H1 (cell line): ENCODE measurements at regions not wholly inside any gene's neighbourhood (a gene's known extent, or its start where the extent isn't known, plus 50 kb on each side); places are given as distances from the start of the nearest gene placed in this dataset.

ENCODE experiments used
- CTCF ChIA-PET: fragments of 300-600 bp; sonication (Branson Sonifier 250); formaldehyde crosslinking; loops from one replicate; lab custom pipeline; 2021; ENCODE audit not compliant: partially characterized antibody; lab: Charles Lee
- POLR2A ChIA-PET: fragments of 300-600 bp; sonication (Branson Sonifier 250); formaldehyde crosslinking; loops from one replicate; lab custom pipeline; 2021; ENCODE audit warnings: inconsistent platforms; ENCODE audit not compliant: partially characterized antibody; lab: Charles Lee
- DNase-seq, 2 experiments: peaks; one replicate each; pipeline versions ENCODE4 v3.0.0 to v3.0.0-alpha.2; 2010 to 2022; ENCODE audit warnings: low spot score in 2 of 2, low read depth in 1 of 2, mixed read lengths in 1 of 2
- FAIRE-seq: peaks from 2 replicates; lab custom pipeline; 2011; peaks lifted over from hg19 to GRCh38; lab: Jason Lieb, UNC
- H2AFZ ChIP-seq: 2 replicates; pipeline ENCODE4 v1.8.1; 2012; ENCODE audit warnings: low read length, inconsistent platforms
- H2AK5ac ChIP-seq: 2 replicates; pipeline ENCODE4 v1.6.1; 2013; ENCODE audit warnings: low read depth, low read length
- H2BK120ac ChIP-seq: replicated peaks from 2 replicates; pipeline ENCODE3; 2013; ENCODE audit warnings: low read depth, low read length, inconsistent platforms
- H2BK12ac ChIP-seq: 2 replicates; pipeline ENCODE4 v1.6.1; 2013; ENCODE audit warnings: low read depth, low read length
- H2BK15ac ChIP-seq: 2 replicates; pipeline ENCODE4 v1.6.1; 2013; ENCODE audit warnings: low read length
- H2BK20ac ChIP-seq: 2 replicates; pipeline ENCODE4 v1.6.1; 2013; ENCODE audit warnings: low read length
- H2BK5ac ChIP-seq: 2 replicates; pipeline ENCODE4 v1.6.1; 2013; ENCODE audit warnings: low read depth, low read length
- H3K14ac ChIP-seq: 2 replicates; pipeline ENCODE4 v1.6.1; 2013; ENCODE audit warnings: inconsistent platforms; ENCODE audit not compliant: insufficient read length
- H3K18ac ChIP-seq: 2 replicates; pipeline ENCODE4 v1.6.1; 2013; ENCODE audit warnings: low read length; ENCODE audit errors: extremely low read depth
- H3K23ac ChIP-seq: 2 replicates; pipeline ENCODE4 v1.6.1; 2013; ENCODE audit warnings: inconsistent platforms; ENCODE audit not compliant: insufficient read length
- H3K23me2 ChIP-seq: 2 replicates; pipeline ENCODE4 v1.6.1; 2013; ENCODE audit warnings: low read depth, low read length
- H3K27ac ChIP-seq: 2 replicates; pipeline ENCODE4 v1.6.1; 2011; ENCODE audit warnings: low read depth, low read length, inconsistent platforms
- H3K27me3 ChIP-seq, 4 experiments: replicated peaks in 1 of 4; 1 replicate in 1 of 4; 2 replicates in 3 of 4; pipeline versions ENCODE4 v1.6.1 to v1.8.1; 2011 to 2013; ENCODE audit warnings: low read length in 3 of 4, mild to moderate bottlenecking in 3 of 4, inconsistent platforms in 2 of 4, mixed read lengths in 2 of 4, moderate library complexity in 1 of 4; ENCODE audit not compliant: control insufficient read depth in 3 of 4, insufficient read depth in 3 of 4; ENCODE audit errors: extremely low read depth in 1 of 4
- H3K36me3 ChIP-seq, 4 experiments: 2 replicates each; pipeline versions ENCODE4 v1.6.1 to v1.8.1; 2011 to 2013; ENCODE audit warnings: mild to moderate bottlenecking in 4 of 4, low read length in 3 of 4, moderate library complexity in 2 of 4, control low read depth in 1 of 4, inconsistent platforms in 1 of 4; ENCODE audit not compliant: insufficient read depth in 4 of 4, control insufficient read depth in 2 of 4
- H3K4ac ChIP-seq: replicated peaks from 2 replicates; pipeline ENCODE3; 2013; ENCODE audit warnings: low read length, low read depth, mixed read lengths, inconsistent platforms; ENCODE audit not compliant: insufficient read length
- H3K4me1 ChIP-seq, 4 experiments: replicated peaks in 1 of 4; 1 replicate in 1 of 4; 2 replicates in 3 of 4; pipeline versions ENCODE4 v1.6.1 to v1.8.1; 2011 to 2013; ENCODE audit warnings: low read length in 3 of 4, inconsistent platforms in 2 of 4, mixed read lengths in 1 of 4; ENCODE audit not compliant: insufficient read depth in 4 of 4, control insufficient read depth in 3 of 4
- H3K4me2 ChIP-seq, 2 experiments: 2 replicates each; pipeline versions ENCODE4 v1.6.1 to v1.8.1; 2011 to 2013; ENCODE audit warnings: low read depth in 2 of 2, low read length in 2 of 2, control low read depth in 1 of 2, inconsistent platforms in 1 of 2, mild to moderate bottlenecking in 1 of 2; ENCODE audit not compliant: insufficient read depth in 1 of 2
- H3K4me3 ChIP-seq, 4 experiments: fragments of 200-600, 300-600 bp in 1 of 4; sonication (generic), shearing (Covaris generic), sonication (Bioruptor Twin) in 1 of 4; 2 replicates each; pipeline versions ENCODE4 v1.5.1 to v1.8.1; 2011 to 2016; ENCODE audit warnings: low read length in 4 of 4, low read depth in 3 of 4, control low read depth in 2 of 4, inconsistent platforms in 2 of 4, mild to moderate bottlenecking in 2 of 4, mixed read lengths in 1 of 4, moderate library complexity in 1 of 4; ENCODE audit not compliant: insufficient read depth in 2 of 4; ENCODE audit errors: extremely low read depth in 1 of 4
- H3K56ac ChIP-seq: replicated peaks from 2 replicates; pipeline ENCODE3; 2013; ENCODE audit warnings: low read depth, mild to moderate bottlenecking, mixed read lengths, low read length, inconsistent platforms; ENCODE audit not compliant: insufficient read length
- H3K79me1 ChIP-seq: 2 replicates; pipeline ENCODE4 v1.6.1; 2013; ENCODE audit warnings: low read depth, low read length, control low read depth
- H3K79me2 ChIP-seq, 2 experiments: 2 replicates each; pipeline versions ENCODE4 v1.6.1 to v1.8.1; 2012 to 2013; ENCODE audit warnings: low read length in 2 of 2, mild to moderate bottlenecking in 2 of 2, inconsistent platforms in 1 of 2; ENCODE audit not compliant: insufficient read depth in 2 of 2, control insufficient read depth in 1 of 2
- H3K9ac ChIP-seq, 4 experiments: replicated peaks in 1 of 4; 1 replicate in 1 of 4; 2 replicates in 3 of 4; pipeline versions ENCODE4 v1.6.1 to v1.8.1; 2011 to 2013; ENCODE audit warnings: low read depth in 3 of 4, low read length in 3 of 4, control low read depth in 2 of 4, mild to moderate bottlenecking in 2 of 4, moderate library complexity in 2 of 4, inconsistent platforms in 1 of 4; ENCODE audit errors: extremely low read depth in 1 of 4
- H3K9me3 ChIP-seq, 2 experiments: 2 replicates each; pipeline versions ENCODE4 v1.6.1 to v1.8.1; 2012 to 2013; ENCODE audit warnings: mild to moderate bottlenecking in 2 of 2, moderate library complexity in 2 of 2, control low read depth in 1 of 2, inconsistent platforms in 1 of 2, low read depth in 1 of 2, low read length in 1 of 2, mixed read lengths in 1 of 2; ENCODE audit not compliant: insufficient read depth in 2 of 2
- H4K20me1 ChIP-seq, 2 experiments: replicated peaks in 1 of 2; 2 replicates each; pipeline versions ENCODE3 to v1.8.1; 2011 to 2013; ENCODE audit warnings: inconsistent platforms in 2 of 2, low read length in 2 of 2, mild to moderate bottlenecking in 1 of 2; ENCODE audit not compliant: insufficient read depth in 2 of 2, control insufficient read depth in 1 of 2
- H4K5ac ChIP-seq: 2 replicates; pipeline ENCODE4 v1.6.1; 2013; ENCODE audit warnings: low read length, low read depth, mixed read lengths, inconsistent platforms; ENCODE audit not compliant: insufficient read length
- H4K8ac ChIP-seq: 2 replicates; pipeline ENCODE4 v1.8.0; 2013; ENCODE audit warnings: mild to moderate bottlenecking, moderate library complexity, low read length, inconsistent platforms; ENCODE audit not compliant: insufficient read depth; ENCODE audit errors: extremely low read depth
- H4K91ac ChIP-seq: replicated peaks from 2 replicates; pipeline ENCODE3; 2013; ENCODE audit warnings: low read length, mixed read lengths, inconsistent platforms; ENCODE audit not compliant: insufficient read length
- ATF3 ChIP-seq: IDR thresholded peaks from 2 replicates; pipeline ENCODE4 v1.6.1; 2011; ENCODE audit warnings: low read depth, mild to moderate bottlenecking, low read length; ENCODE audit not compliant: insufficient read depth
- BCL11A ChIP-seq, 2 experiments: IDR thresholded peaks; one replicate each; pipeline ENCODE4 v1.6.1; 2011; ENCODE audit warnings: low read depth in 2 of 2, low read length in 2 of 2, mild to moderate bottlenecking in 2 of 2
- CBX5 ChIP-seq: fragments of 300-800, 300-1000 bp; sonication (generic); IDR thresholded peaks from 2 replicates; pipeline ENCODE4 v1.7.1; 2016; ENCODE audit warnings: antibody characterized with exemption, low read length, low read depth
- CTBP2 ChIP-seq: IDR thresholded peaks from 2 replicates; pipeline ENCODE4 v1.7.0; 2011; ENCODE audit warnings: borderline replicate concordance, mild to moderate bottlenecking, moderate library complexity, mixed read lengths, low read length; ENCODE audit not compliant: insufficient read depth, insufficient read length
- GTF2F1 ChIP-seq: IDR thresholded peaks from 2 replicates; pipeline ENCODE4 v1.6.1; 2012; ENCODE audit warnings: low read depth, low read length, improper control_type of control experiment, borderline replicate concordance
- KDM4A ChIP-seq: IDR thresholded peaks from one replicate; pipeline ENCODE4 v1.7.1; 2012; ENCODE audit warnings: low read depth, mild to moderate bottlenecking, moderate library complexity, low read length, inconsistent platforms; ENCODE audit not compliant: severe bottlenecking
- KDM5A ChIP-seq: fragments of 200-600 bp; IDR thresholded peaks from 2 replicates; pipeline ENCODE4 v1.7.1; 2012; ENCODE audit warnings: mild to moderate bottlenecking, low read length, inconsistent platforms, mixed read lengths
- MAX ChIP-seq: IDR thresholded peaks from 2 replicates; pipeline ENCODE4 v1.6.1; 2012; ENCODE audit warnings: inconsistent platforms
- RFX5 ChIP-seq: IDR thresholded peaks from 2 replicates; pipeline ENCODE4 v1.6.1; 2011; ENCODE audit warnings: low read depth, low read length, improper control_type of control experiment, borderline replicate concordance
- SP2 ChIP-seq: IDR thresholded peaks from 2 replicates; pipeline ENCODE4 v1.6.1; 2012; ENCODE audit warnings: mild to moderate bottlenecking, low read length, inconsistent platforms
- SRF ChIP-seq: IDR thresholded peaks from 2 replicates; pipeline ENCODE4 v1.6.1; 2011; ENCODE audit warnings: mild to moderate bottlenecking, low read depth, low read length, moderate library complexity
- USF2 ChIP-seq: IDR thresholded peaks from 2 replicates; pipeline ENCODE4 v1.6.1; 2011; ENCODE audit warnings: low read length, improper control_type of control experiment
- ZNF274 ChIP-seq: IDR thresholded peaks from 2 replicates; pipeline ENCODE4 v1.7.0; 2012; ENCODE audit warnings: low read length, borderline replicate concordance; ENCODE audit errors: extremely low read depth
- WGBS, 2 experiments: shearing (Covaris generic) in 1 of 2; methylation state at CpG; one replicate each; pipeline versions ENCODE4 v1.1.6 to v1.1.7; 2013 to 2015; ENCODE audit warnings: low lambda C conversion rate in 2 of 2, mixed read lengths in 2 of 2, inconsistent platforms in 1 of 2, low coverage in 1 of 2, missing lambda C conversion rate in 1 of 2; ENCODE audit not compliant: insufficient replicate concordance in 2 of 2, insufficient coverage in 1 of 2, insufficient read length in 1 of 2; ENCODE audit errors: extremely low coverage in 1 of 2, missing lambda C conversion rate in 1 of 2; 5-methylcytosine and 5-hydroxymethylcytosine counted together

GRCh38 chr13:73521290-73521624, 462.5 kb downstream of the KLF5 start:
- Histone ChIP-seq H2AK5ac (no peak overlapping the region), H3K56ac (no peak overlapping the region), H3K23ac (no peak overlapping the region), H4K5ac (no peak overlapping the region), H3K9me3 (no peaks in the 10 kb centered on the region), H3K4ac (no peak overlapping the region), H2BK120ac (no peak overlapping the region), H3K36me3 (no peaks in the 10 kb centered on the region), H3K9ac (no peak overlapping the region), H4K91ac (no peak overlapping the region), H3K4me2 (no peak overlapping the region), H3K27ac (no peak overlapping the region), H2BK5ac (no peak overlapping the region), H3K18ac (no peak overlapping the region), H3K79me2 (no peaks in the 10 kb centered on the region), H4K8ac (no peak overlapping the region), H2AFZ (no peak overlapping the region), H3K27me3 (no peaks in the 10 kb centered on the region), H2BK15ac (no peak overlapping the region), H3K23me2 (no peaks in the 10 kb centered on the region), H3K14ac (no peak overlapping the region), H4K20me1 (no peaks in the 10 kb centered on the region), H3K4me1 (no peaks in the 10 kb centered on the region), H2BK12ac (no peak overlapping the region), H2BK20ac (no peak overlapping the region), H3K79me1 (no peaks in the 10 kb centered on the region), H3K4me3 (no peak overlapping the region)
- FAIRE-seq (no peak), DNase-seq (no peak)
- CTCF ChIA-PET = interaction anchor here (0.6 kb wide), 1 partner anchor 71 kb away, joined by 3 read pairs; no protein-coding TSS in a partner anchor
- POLR2A ChIA-PET = interaction anchor here (0.7 kb wide), 1 partner anchor 71 kb away, joined by 3 read pairs; no protein-coding TSS in a partner anchor
- 92% methylated on average over 2 of the region's 2 CpGs; no CpG with 5 or more reads in 1 of the 2 experiments for WGBS, 2 experiments
- TF ChIP-seq MAX (no peak), KDM4A (no peak), ZNF274 (no peak), BCL11A (IDR thresholded peaks at IDR 0.05; ENCODE audit: low read depth in 2 of 2, low read length in 2 of 2) (no peak), CTBP2 (no peak), CBX5 (no peak), RFX5 (no peak), USF2 (no peak), KDM5A (no peak), SP2 (no peak), ATF3 (no peak), SRF (no peak), GTF2F1 (no peak)
